GM19395 (cell line): ENCODE measurements at regions not wholly inside any gene's neighbourhood (a gene's known extent, or its start where the extent isn't known, plus 50 kb on each side); places are given as distances from the start of the nearest gene placed in this dataset.

Experiments
- ATAC-seq: cut with Tn5 transposase; IDR thresholded peaks from one replicate; pipeline ENCODE4 v1.9.1; 2021; ENCODE audit warnings: mild to moderate bottlenecking, moderate library complexity; ENCODE audit not compliant: unreplicated experiment

GRCh38 chr1:189349607-189350006, 1128.1 kb downstream of the BRINP3 start:
- no peak for ATAC-seq

DNA sequence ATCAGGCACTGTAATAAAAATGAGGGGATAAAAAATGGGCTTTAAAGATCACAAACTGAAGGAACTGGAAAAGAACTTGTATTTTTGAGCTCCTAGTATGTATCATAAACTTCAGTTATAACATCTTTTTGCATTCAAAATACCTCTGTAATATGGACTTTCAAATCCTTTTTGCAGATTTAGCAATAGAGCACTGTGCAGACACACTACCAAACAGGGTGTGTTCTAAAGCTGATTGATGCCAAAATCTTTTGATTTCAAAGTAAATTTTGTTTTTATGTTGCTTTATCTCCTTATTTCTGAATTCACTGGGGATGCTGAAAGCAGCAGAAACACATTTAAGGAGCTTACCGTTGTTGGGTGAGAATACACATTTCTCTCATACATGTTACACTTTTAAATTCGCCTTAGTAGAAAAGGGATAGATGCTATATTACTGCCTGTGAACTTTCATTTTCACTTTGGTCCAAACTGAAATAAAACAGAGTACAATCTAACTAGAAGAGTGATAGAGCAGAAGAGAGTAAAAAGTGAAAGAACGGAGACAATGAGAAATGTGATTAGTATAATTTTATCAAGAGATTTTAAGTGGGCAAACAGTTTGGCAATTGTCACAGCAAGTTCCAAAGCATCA, 1126.6 kb downstream of the BRINP3 start:
- no peak for ATAC-seq

- no peak for ATAC-seq
Observed at GRCh38 chr1:189351960-189352359, 1125.7 kb downstream of the BRINP3 start.

- ATAC-seq, result no peak
Observed at GRCh38 chr1:189356206-189356605, 1121.5 kb downstream of the BRINP3 start.

DNA sequence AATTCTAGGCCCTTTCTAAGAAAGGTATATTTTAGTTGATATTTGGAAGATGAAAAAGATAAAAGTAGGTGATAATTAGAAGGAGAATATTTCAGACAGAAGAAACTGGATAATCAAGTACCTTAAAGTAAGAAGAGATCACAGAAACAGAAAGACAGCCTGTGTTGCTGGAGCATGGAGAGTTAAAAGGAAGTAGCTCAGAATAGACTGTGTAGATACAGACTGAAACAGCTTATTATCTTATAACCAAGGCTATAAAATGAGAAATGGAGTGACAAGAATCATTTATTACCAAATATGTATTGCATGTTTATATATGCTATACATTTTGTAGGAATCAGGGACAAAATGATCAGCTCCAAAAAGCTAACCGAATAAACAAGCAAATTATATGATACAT, 1120.3 kb downstream of the BRINP3 start:
- no peak for ATAC-seq

GRCh38 chr1:189369612-189370011, 1108.1 kb downstream of the BRINP3 start:
- no peak for ATAC-seq

- ATAC-seq, result no peak
Observed at GRCh38 chr1:189374816-189375215, 1102.8 kb downstream of the BRINP3 start.

DNA sequence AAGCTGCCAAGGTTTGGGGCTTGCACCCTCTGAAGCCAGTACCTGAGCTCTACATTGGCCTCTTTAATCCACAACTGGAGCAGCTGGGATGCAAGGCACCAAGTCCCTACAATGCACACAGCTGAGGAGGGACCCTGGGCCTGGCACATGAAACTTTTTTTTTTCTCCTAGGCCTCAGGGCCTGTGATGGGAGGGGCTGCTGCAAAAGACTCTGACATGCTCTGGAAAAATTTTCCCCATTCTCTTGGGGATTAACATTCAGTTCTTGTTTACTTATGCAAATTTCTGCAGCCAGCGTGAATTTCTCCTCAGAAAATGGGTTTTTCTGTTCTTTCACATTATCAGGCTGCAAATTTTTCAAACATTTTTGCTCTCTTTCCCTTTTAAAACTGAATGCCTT, 1072.2 kb downstream of the BRINP3 start:
- ATAC-seq, result no peak

- no peak for ATAC-seq
Observed at GRCh38 chr1:189409774-189410173, 1067.9 kb downstream of the BRINP3 start.

DNA sequence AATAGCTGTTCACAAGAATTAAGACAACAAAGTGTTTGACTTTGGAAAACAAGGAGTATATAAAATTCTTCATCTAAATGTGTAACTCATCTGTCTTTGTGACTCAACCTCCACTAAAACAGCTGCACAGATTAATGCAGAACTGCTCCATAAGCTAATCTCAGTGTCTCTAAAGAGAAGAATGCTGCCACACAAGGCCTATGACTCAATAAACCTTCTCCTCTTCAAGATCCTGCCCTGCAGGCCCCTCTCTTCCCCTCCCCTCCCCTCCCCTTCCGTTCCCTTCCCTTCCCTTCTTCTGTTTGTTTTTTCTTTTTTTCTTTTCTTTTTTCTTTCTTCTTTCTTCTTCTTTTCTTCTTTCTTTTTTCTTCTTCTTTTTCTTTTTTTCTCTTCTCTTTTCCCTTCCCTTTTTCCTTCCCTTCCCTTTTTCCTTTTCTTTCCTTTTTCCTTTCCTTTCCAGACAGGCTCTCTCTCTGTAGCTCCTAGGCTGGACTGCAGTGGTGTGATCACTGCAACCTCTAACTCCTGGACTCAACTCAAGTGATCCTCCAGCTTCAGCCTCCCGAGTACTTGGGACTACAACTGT, 1052.8 kb downstream of the BRINP3 start:
- ATAC-seq, result no peak

GRCh38 chr1:189429610-189430009, 1048.1 kb downstream of the BRINP3 start:
- no peak for ATAC-seq

GRCh38 chr1:189431447-189431846, 1046.2 kb downstream of the BRINP3 start:
- ATAC-seq, result no peak

GRCh38 chr1:189432753-189433152, 1044.9 kb downstream of the BRINP3 start:
- no peak for ATAC-seq

GRCh38 chr1:189434461-189434860, 1043.2 kb downstream of the BRINP3 start:
- ATAC-seq, result no peak

- no peak for ATAC-seq
Observed at GRCh38 chr1:189435398-189435797, 1042.3 kb downstream of the BRINP3 start.

GRCh38 chr1:189438808-189439207, 1038.9 kb downstream of the BRINP3 start:
- ATAC-seq, result no peak

GRCh38 chr1:189463166-189463565, 1014.5 kb downstream of the BRINP3 start:
- ATAC-seq, result no peak

DNA sequence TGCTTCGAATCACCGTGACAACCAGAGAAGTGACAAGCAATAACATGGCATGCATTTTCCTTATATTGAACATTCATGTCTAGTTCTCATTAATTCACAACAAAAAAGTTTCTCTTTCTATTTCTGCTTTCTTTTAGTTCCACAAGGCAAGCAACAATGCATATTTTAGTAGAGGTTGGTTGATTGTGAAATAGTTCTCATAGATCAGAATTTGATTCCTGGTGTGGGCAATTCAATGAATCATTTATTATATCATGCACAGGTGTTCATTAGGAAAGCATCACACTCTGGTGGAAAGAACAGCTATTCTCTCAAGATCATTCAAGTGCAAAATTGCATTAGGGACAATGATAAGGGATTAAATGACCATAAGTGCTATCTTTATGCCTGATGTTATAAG, 980.9 kb downstream of the BRINP3 start:
- ATAC-seq, result no peak

- no peak for ATAC-seq
Observed at GRCh38 chr1:189499736-189500135, 977.9 kb downstream of the BRINP3 start.

GRCh38 chr1:189500778-189501177, 976.9 kb downstream of the BRINP3 start:
- no peak for ATAC-seq

GRCh38 chr1:189510827-189511226, 966.8 kb downstream of the BRINP3 start:
- ATAC-seq, result no peak

DNA sequence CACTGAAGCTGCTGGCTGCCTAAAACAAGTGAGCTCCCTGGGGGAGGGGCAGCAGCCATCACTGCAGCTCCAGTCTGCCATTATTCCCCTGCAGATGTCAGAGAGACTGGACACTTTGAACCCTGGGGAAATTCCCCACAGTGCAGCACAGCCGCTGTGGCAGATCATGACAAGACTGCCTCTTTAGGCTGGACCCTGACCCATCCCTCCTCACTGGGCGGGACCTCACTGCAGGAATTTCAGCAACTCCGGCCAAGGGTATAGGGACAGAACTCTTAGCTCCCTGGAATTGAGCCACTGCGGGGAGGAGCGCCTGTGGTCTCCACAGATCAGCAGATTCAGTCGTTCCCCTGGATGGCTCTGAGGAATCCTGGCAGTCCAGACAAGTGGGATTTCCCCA, 964.6 kb downstream of the BRINP3 start:
- no peak for ATAC-seq

- no peak for ATAC-seq
Observed at GRCh38 chr1:189522441-189522840, 955.2 kb downstream of the BRINP3 start.
